GM21515 (cell line): ENCODE measurements at regions not wholly inside any gene's neighbourhood (a gene's known extent, or its start where the extent isn't known, plus 50 kb on each side); places are given as distances from the start of the nearest gene placed in this dataset.
"Not testable (repeated sequence)": the region's sequence is repeated elsewhere in the genome, so short reads cannot be mapped to it uniquely, and the experiment has no call there.

Source experiments
- ATAC-seq: cut with Tn5 transposase; IDR thresholded peaks from one replicate; pipeline ENCODE4 v1.9.1; 2021; ENCODE audit not compliant: unreplicated experiment

DNA sequence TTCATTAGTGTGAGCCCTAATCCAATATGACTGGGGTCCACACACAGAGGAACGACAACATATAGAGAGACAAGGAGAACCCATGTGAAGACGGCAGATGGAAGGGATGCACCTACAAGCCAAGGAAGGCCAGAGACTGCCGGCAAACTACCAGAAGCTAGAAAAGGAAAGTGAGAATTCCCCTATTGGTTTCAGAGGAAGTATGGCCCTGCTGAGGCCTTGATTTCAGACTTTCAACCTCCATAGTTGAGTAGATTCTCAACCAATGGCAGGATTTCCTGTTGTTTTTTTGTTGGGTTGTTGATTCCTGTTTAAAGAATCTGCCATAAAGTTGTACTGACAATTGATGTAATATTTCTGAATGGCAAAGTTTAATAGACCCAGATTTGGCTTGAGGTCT lies 241.5 kb downstream of the SATB2 start:
- ATAC-seq: no peak

GRCh38 chr2:199207011-199207410 lies 250.7 kb downstream of the SATB2 start:
- no peak for ATAC-seq

DNA sequence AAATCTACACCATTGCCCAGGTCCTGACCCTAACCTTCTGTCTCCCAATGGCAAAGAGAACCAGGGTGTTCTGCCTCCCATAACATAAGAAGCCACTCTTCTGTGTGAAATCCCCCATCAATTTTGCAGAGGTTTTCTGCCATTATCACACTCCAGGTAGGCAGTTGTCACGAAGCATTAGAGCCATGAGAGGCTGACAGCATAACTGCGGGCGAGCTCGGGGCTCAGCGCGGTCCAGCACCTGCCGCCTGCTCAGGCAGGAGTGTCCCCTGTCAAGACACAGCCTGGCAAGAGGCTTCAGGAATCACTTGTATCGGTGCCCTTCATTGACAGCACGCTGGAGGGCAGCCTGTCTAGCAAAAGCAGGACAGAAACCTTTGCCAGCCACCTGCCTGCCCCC lies 251.2 kb downstream of the SATB2 start:
- no peak for ATAC-seq

DNA sequence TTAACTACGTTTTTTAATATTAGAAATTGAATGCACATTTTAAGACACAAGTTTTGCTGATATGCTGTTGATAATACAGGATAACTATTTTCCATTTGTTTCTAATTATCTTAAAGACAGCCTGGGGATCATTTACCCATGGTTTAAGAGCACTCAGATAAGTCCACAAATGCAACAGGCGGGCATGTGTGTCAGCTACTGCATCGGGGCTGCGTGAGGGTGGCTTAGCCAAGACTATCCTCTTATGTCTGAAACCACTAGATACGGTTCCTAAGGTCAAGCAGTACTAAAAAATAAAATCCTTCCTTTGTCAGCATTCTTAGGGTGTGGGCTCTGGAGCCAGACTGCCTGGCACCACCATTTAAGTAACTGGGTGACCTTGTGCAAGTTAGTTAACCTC lies 254.8 kb downstream of the SATB2 start:
- no peak for ATAC-seq

DNA sequence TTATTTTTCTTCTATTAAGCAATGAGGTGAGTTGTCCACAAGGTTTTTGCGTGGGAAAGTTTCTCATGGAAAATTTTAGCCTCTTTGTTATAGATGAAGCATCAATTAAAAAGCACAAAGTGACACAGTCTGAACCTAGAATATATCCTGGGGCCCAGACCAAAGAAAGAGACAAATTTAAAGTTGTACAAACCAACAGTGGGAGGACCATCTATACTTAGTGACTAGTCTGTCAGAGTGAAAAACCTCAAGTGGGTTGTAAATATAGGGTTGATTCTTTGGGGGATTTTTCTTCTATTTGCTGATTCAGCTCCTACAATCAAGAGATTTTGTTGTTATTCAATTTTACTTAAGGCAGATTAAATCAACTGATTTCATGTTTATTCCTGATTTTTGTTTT lies 256.2 kb downstream of the SATB2 start:
- no peak for ATAC-seq

DNA sequence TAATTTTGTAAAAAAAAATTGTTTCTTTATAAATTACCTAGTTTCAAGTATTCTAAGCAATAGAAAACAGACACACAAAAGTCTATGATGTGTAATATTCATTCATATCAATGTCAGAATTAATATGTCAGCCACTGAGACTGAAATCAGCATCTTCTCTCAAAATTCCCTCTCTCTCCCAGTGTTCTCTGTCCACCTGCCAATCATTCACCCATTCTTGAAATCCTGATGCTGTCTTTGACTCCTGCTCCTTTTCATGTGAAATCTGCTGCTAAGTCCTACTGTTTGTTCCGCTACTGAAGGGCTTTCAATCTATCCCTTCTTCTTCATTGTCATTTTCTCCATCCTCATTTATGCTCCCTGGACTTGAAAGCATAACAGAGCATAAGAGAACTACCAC lies 257.9 kb downstream of the SATB2 start:
- ATAC-seq: no peak

- no peak for ATAC-seq
Observed at GRCh38 chr2:199197448-199197847, 260.3 kb downstream of the SATB2 start.

- no peak for ATAC-seq
Observed at GRCh38 chr2:199196686-199197085, 261.1 kb downstream of the SATB2 start.

- ATAC-seq: no peak
Observed at GRCh38 chr2:199195927-199196502, 261.7 kb downstream of the SATB2 start.

DNA sequence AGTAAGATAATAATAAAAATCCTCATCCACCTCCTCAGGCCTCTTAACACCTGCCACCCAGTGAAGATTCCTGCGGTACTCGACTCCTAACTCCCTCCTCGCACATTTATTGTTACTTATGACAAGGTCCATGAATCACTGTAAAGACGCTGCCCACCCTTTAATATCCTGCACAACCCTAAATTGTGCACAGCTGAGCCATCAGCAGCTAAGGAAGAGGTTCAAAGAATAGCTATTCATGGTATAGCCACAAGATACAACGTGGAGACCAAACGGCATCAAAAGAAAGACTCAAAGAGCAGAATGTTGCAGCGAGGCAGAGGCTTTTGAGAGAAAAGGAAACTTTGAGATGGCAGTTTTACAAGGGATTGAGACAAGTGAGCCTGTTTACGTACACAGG lies 266.3 kb downstream of the SATB2 start:
- no peak for ATAC-seq

- ATAC-seq: no peak
Observed at GRCh38 chr2:199189229-199189628, 268.5 kb downstream of the SATB2 start.

GRCh38 chr2:199186301-199186751 lies 271.4 kb downstream of the SATB2 start:
- no peak for ATAC-seq

- not testable (repeated sequence) for ATAC-seq
Observed at GRCh38 chr2:199185174-199185573, 272.6 kb downstream of the SATB2 start.

- no peak for ATAC-seq
Observed at GRCh38 chr2:199163613-199164458, 293.9 kb downstream of the SATB2 start.

- no peak for ATAC-seq
Observed at GRCh38 chr2:199160677-199161465, 296.9 kb downstream of the SATB2 start.

DNA sequence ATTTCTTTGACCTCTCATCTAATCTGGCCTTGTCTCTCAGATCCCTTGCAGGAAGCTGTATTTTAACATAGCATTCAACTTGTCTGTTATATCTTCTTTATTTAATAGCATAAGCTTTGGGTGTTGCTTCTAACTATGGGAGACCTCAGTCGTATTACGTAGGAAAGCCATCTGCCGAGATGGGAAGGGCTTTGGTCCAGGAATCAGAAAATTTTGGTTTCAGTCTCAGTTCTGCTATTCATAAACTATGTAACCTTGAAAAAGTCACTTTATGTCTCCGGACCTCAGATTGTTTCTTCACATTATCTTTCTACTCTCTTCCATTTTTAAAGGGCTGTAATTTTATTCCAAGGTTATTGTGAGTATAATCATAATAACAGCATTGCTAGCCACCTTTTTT lies 297.7 kb downstream of the SATB2 start:
- ATAC-seq: no peak

DNA sequence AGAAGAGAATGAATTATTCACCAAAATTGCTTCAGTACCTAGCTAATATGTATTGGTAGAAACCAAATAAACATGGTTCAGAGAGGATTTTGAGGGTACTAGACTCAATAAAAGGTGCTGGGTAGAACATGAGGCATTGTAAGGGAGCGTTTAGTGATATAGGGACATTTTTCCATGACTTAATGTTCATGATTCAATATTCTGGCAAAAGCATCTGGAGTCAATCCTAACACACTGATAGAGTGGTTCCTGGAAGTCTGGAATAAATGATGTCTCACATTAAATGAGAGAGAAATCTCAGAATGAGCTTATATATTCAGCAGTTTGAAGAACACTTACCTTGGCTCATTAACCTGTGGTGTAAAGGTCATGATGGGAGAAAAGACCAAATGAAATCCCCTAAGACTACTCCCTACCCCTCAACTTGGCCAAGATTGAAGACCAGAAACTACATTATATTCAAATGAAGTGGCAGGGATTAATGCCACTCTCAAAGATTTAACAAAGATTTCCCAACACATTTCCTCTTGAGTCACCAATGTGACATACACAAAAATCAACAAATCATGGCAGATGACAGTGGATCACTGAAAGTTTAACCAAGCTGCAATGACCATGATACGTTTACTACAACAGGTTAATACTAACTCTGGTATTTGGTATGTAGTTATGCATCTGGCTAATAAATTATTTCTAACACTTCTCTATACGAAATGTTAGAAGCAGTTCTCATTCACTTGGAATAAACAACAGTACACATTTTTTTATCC lies 309.5 kb downstream of the SATB2 start:
- ATAC-seq: no peak

DNA sequence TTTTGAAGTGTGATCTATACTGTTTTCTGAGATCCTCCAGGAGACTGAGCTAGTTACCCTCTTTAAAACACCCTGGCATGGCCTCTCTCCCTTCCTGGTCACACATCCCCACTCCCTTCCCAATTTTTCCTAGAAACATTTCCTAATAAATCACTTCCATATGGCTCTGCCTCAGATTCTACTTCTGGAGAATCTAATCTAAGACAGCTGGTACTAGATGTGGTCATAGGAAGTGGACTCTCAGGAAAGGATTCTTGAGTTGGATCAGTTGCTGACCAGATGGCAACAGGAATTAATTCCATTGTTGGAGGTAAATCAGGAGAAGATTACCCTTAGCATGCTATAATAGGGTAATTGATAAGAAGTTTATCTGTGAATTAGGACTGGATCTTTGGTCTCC lies 310.5 kb downstream of the SATB2 start:
- no peak for ATAC-seq

- ATAC-seq: no peak
Observed at GRCh38 chr2:199144546-199144945, 313.2 kb downstream of the SATB2 start.

- ATAC-seq: no peak
Observed at GRCh38 chr2:199144036-199144435, 313.7 kb downstream of the SATB2 start.

- ATAC-seq: no peak
Observed at GRCh38 chr2:199136681-199137080, 321.1 kb downstream of the SATB2 start.
